Small intestine (tissue), 7 donors: ENCODE measurements at regions not wholly inside any gene's neighbourhood (a gene's known extent, or its start where the extent isn't known, plus 50 kb on each side); places are given as distances from the start of the nearest gene placed in this dataset.
A peak's percentile ranks its signal among the peaks of the same experiment; 100 is the strongest.

Experiments
- DNase-seq, 2 donors: peaks; one replicate each; pipeline versions ENCODE4 v3.0.0 to v3.0.0-alpha.2; 2013
- FAIRE-seq: peaks from 2 replicates; lab custom pipeline; 2012; peaks lifted over from hg19 to GRCh38; lab: Jason Lieb, UNC
- H3K27ac ChIP-seq, 3 donors: one replicate each; pipeline ENCODE4 v1.5.1; 2013; ENCODE audit warnings: low read length in 2 of 3, mild to moderate bottlenecking in 2 of 3, control low read depth in 1 of 3, inconsistent platforms in 1 of 3, low read depth in 1 of 3, moderate library complexity in 1 of 3
- H3K27me3 ChIP-seq, 3 donors: one replicate each; pipeline ENCODE4 v1.6.1; 2013; ENCODE audit warnings: low read length in 3 of 3, inconsistent platforms in 1 of 3; ENCODE audit not compliant: control insufficient read depth in 3 of 3, insufficient read depth in 3 of 3
- H3K36me3 ChIP-seq, 3 donors: one replicate each; pipeline ENCODE4 v1.6.1; 2013; ENCODE audit warnings: low read length in 3 of 3, inconsistent platforms in 1 of 3, low read depth in 1 of 3, mild to moderate bottlenecking in 1 of 3, moderate library complexity in 1 of 3; ENCODE audit not compliant: control insufficient read depth in 3 of 3, insufficient read depth in 2 of 3
- H3K4me1 ChIP-seq, 3 donors: one replicate each; pipeline ENCODE4 v1.6.1; 2013; ENCODE audit warnings: low read length in 2 of 3, inconsistent platforms in 1 of 3, low read depth in 1 of 3, mild to moderate bottlenecking in 1 of 3, moderate library complexity in 1 of 3; ENCODE audit not compliant: control insufficient read depth in 3 of 3, insufficient read depth in 2 of 3
- H3K4me3 ChIP-seq, 3 donors: one replicate each; pipeline ENCODE4 v1.5.1; 2013; ENCODE audit warnings: low read length in 3 of 3, control low read depth in 1 of 3, inconsistent platforms in 1 of 3, low read depth in 1 of 3, mild to moderate bottlenecking in 1 of 3, moderate library complexity in 1 of 3
- H3K9me3 ChIP-seq, 2 donors: one replicate each; pipeline ENCODE4 v1.6.1; 2013; ENCODE audit warnings: low read depth in 1 of 2, low read length in 1 of 2; ENCODE audit not compliant: control insufficient read depth in 2 of 2, insufficient read depth in 1 of 2
- WGBS, 3 donors: extraction: QIAGEN DNeasy Blood & Tissue Kit; methylation state at CpG; one replicate each; pipeline ENCODE4 v1.1.7; 2013; 5-methylcytosine and 5-hydroxymethylcytosine counted together
- donor health status: healthy with polysubstance abuse.
- donor health status: control.
- donor health status: control.
- donor health status: Bipolar disorder and iron deficiency.
- donor health status: healthy.

- Histone ChIP-seq H3K9me3 (no peaks in the 10 kb centered on the region), H3K27ac (peak overlapping the region in 1 of 3 donors; percentile 39), H3K36me3 (no peaks in the 10 kb centered on the region), H3K27me3 (no peaks in the 10 kb centered on the region), H3K4me1 (peaks cover 0 to 9% (median 0%) of the 10 kb centered on the region in 3 donors), H3K4me3 (no peak overlapping the region)
- WGBS, 3 donors = 2 to 30% (median 3%) methylated on average over 4 of the region's 4 CpGs
- no peak for FAIRE-seq
- DNase-seq = peak; percentile 1 to 65
These were observed 460.7 kb upstream of the MEF2C start for GRCh38 chr5:89343666-89344065.

GRCh38 chr5:89342106-89342876 is 459.3 kb upstream of the MEF2C start:
- no peak for DNase-seq
- no peaks in the 10 kb centered on the region for H3K27me3 ChIP-seq
- FAIRE-seq = no peak
- peak overlapping the region in 1 of 3 donors; percentile 12 for H3K27ac ChIP-seq
- no peak overlapping the region for H3K4me3 ChIP-seq
- 68 to 83% (median 74%) methylated on average over 2 of the region's 2 CpGs for WGBS, 3 donors
- no peaks in the 10 kb centered on the region for H3K9me3 ChIP-seq
- no peaks in the 10 kb centered on the region for H3K36me3 ChIP-seq
- H3K4me1 ChIP-seq = peaks cover 0 to 9% (median 0%) of the 10 kb centered on the region in 3 donors

GRCh38 chr5:89338935-89339334 is 456.0 kb upstream of the MEF2C start:
- DNase-seq (no peak), FAIRE-seq (no peak)
- Histone ChIP-seq H3K27ac (no peak overlapping the region), H3K4me1 (peaks cover 0 to 3% (median 0%) of the 10 kb centered on the region in 3 donors), H3K27me3 (no peaks in the 10 kb centered on the region), H3K4me3 (no peak overlapping the region), H3K9me3 (no peaks in the 10 kb centered on the region), H3K36me3 (no peaks in the 10 kb centered on the region)
- 66 to 76% (median 71%) methylated on average over 2 of the region's 2 CpGs for WGBS, 3 donors

- Histone ChIP-seq H3K36me3 (no peaks in the 10 kb centered on the region), H3K4me3 (no peak overlapping the region), H3K4me1 (no peaks in the 10 kb centered on the region), H3K27ac (no peak overlapping the region), H3K9me3 (no peaks in the 10 kb centered on the region), H3K27me3 (no peaks in the 10 kb centered on the region)
- DNase-seq (no peak), FAIRE-seq (no peak)
- WGBS, 3 donors = 92 to 99% (median 98%) methylated on average over 2 of the region's 2 CpGs
These were observed 453.1 kb upstream of the MEF2C start for GRCh38 chr5:89336111-89336510.

- Histone ChIP-seq H3K27me3 (no peaks in the 10 kb centered on the region), H3K27ac (no peak overlapping the region), H3K4me3 (no peak overlapping the region), H3K9me3 (no peaks in the 10 kb centered on the region), H3K36me3 (no peaks in the 10 kb centered on the region), H3K4me1 (no peaks in the 10 kb centered on the region)
- no peak for FAIRE-seq
- DNase-seq = no peak
These were observed 447.2 kb upstream of the MEF2C start for GRCh38 chr5:89330140-89330539.

GRCh38 chr5:89327608-89328007 is 444.6 kb upstream of the MEF2C start:
- DNase-seq = peak in 1 of 2 donors; percentile 46
- Histone ChIP-seq H3K27ac (no peak overlapping the region), H3K4me1 (no peaks in the 10 kb centered on the region), H3K4me3 (no peak overlapping the region), H3K36me3 (no peaks in the 10 kb centered on the region), H3K9me3 (no peaks in the 10 kb centered on the region), H3K27me3 (no peaks in the 10 kb centered on the region)
- no peak for FAIRE-seq
- 39 to 47% (median 44%) methylated on average over 3 of the region's 3 CpGs for WGBS, 3 donors

GRCh38 chr5:89324990-89325389 is 442.0 kb upstream of the MEF2C start:
- FAIRE-seq = no peak
- no peaks in the 10 kb centered on the region for H3K27me3 ChIP-seq
- H3K27ac ChIP-seq = no peak overlapping the region
- H3K9me3 ChIP-seq = no peaks in the 10 kb centered on the region
- no peaks in the 10 kb centered on the region for H3K4me1 ChIP-seq
- DNase-seq = no peak
- no peak overlapping the region for H3K4me3 ChIP-seq
- no peaks in the 10 kb centered on the region for H3K36me3 ChIP-seq

- no peaks in the 10 kb centered on the region for H3K27me3 ChIP-seq
- 69 to 74% (median 70%) methylated on average over 3 of the region's 3 CpGs for WGBS, 3 donors
- no peak overlapping the region for H3K27ac ChIP-seq
- no peaks in the 10 kb centered on the region for H3K4me1 ChIP-seq
- no peaks in the 10 kb centered on the region for H3K9me3 ChIP-seq
- FAIRE-seq = no peak
- H3K36me3 ChIP-seq = no peaks in the 10 kb centered on the region
- no peak overlapping the region for H3K4me3 ChIP-seq
- no peak for DNase-seq
These were observed 437.7 kb upstream of the MEF2C start for GRCh38 chr5:89320421-89321277.
